ENCODE measurements at regions not wholly inside any gene's neighbourhood (a gene's known extent, or its start where the extent isn't known, plus 50 kb on each side); places are given as distances from the start of the nearest gene placed in this dataset.

- no peak overlapping the region for H3K4me3 ChIP-seq (ENCODE audit: low read depth, low read length, poor library complexity, severe bottlenecking)
- no TSS peak for BruUV-seq (replicated peaks)
Measured at GRCh38 chr16:35794896-35795295, 2335.5 kb downstream of the TP53TG3F start.

GRCh38 chr16:35795361-35796029, 2336.1 kb downstream of the TP53TG3F start:
- no peak for DNase-seq (ENCODE audit: low spot score)
- H3K9me3 ChIP-seq (ENCODE audit: low read depth, low read length, poor library complexity, severe bottlenecking), result peaks cover 25% of the 10 kb centered on the region
- TF ChIP-seq CTCF (conservative IDR thresholded peaks at IDR 0.05; ENCODE audit: low read depth, low read length) (no peak), EZH2 (IDR thresholded peaks at IDR 0.05; ENCODE audit: borderline replicate concordance, low read depth, low read length, poor library complexity, severe bottlenecking) (no peak)
- no TSS peak for BruUV-seq (replicated peaks)
- POLR2A ChIA-PET (ENCODE audit: low non-redundant PET), result no interaction called here
- no peaks in the 10 kb centered on the region for H3K27me3 ChIP-seq (replicated peaks; ENCODE audit: insufficient read depth, low read depth, low read length, poor library complexity)
- no peak overlapping the region for H3K4me3 ChIP-seq (ENCODE audit: low read depth, low read length, poor library complexity, severe bottlenecking)
- no peak overlapping the region for H3K27ac ChIP-seq (ENCODE audit: low read depth, low read length, poor library complexity, severe bottlenecking)
- intact Hi-C loops (cut with micrococcal nuclease; ENCODE audit: unreplicated experiment), result no loop called here
- CTCF ChIA-PET, result no interaction called here
- H3K4me1 ChIP-seq (ENCODE audit: insufficient read depth, low read length, poor library complexity, severe bottlenecking), result no peaks in the 10 kb centered on the region
- H3K36me3 ChIP-seq (ENCODE audit: insufficient read depth, low read length, poor library complexity, severe bottlenecking), result no peaks in the 10 kb centered on the region

More at GRCh38 chr16:35794896-35795295, 2335.5 kb downstream of the TP53TG3F start:
- peaks cover 23% of the 10 kb centered on the region for H3K9me3 ChIP-seq (ENCODE audit: low read depth, low read length, poor library complexity, severe bottlenecking)
- intact Hi-C loops (cut with micrococcal nuclease; ENCODE audit: unreplicated experiment), result no loop called here
- DNase-seq (ENCODE audit: low spot score), result no peak
- no peak for TF ChIP-seq CTCF (conservative IDR thresholded peaks at IDR 0.05; ENCODE audit: low read depth, low read length)
- CTCF ChIA-PET, result no interaction called here
- H3K36me3 ChIP-seq (ENCODE audit: insufficient read depth, low read length, poor library complexity, severe bottlenecking), result no peaks in the 10 kb centered on the region
- no peaks in the 10 kb centered on the region for H3K27me3 ChIP-seq (replicated peaks; ENCODE audit: insufficient read depth, low read depth, low read length, poor library complexity)
- no peak overlapping the region for H3K27ac ChIP-seq (ENCODE audit: low read depth, low read length, poor library complexity, severe bottlenecking)
- no peaks in the 10 kb centered on the region for H3K4me1 ChIP-seq (ENCODE audit: insufficient read depth, low read length, poor library complexity, severe bottlenecking)
- POLR2A ChIA-PET (ENCODE audit: low non-redundant PET), result no interaction called here

GRCh38 chr16:35797811-35798210, 2338.4 kb downstream of the TP53TG3F start:
- Histone ChIP-seq H3K27me3 (replicated peaks; ENCODE audit: insufficient read depth, low read depth, low read length, poor library complexity) (no peaks in the 10 kb centered on the region), H3K9me3 (ENCODE audit: low read depth, low read length, poor library complexity, severe bottlenecking) (peaks cover 22% of the 10 kb centered on the region), H3K36me3 (ENCODE audit: insufficient read depth, low read length, poor library complexity, severe bottlenecking) (no peaks in the 10 kb centered on the region), H3K4me1 (ENCODE audit: insufficient read depth, low read length, poor library complexity, severe bottlenecking) (no peaks in the 10 kb centered on the region), H3K4me3 (ENCODE audit: low read depth, low read length, poor library complexity, severe bottlenecking) (no peak overlapping the region), H3K27ac (ENCODE audit: low read depth, low read length, poor library complexity, severe bottlenecking) (no peak overlapping the region)
- TF ChIP-seq CTCF (conservative IDR thresholded peaks at IDR 0.05; ENCODE audit: low read depth, low read length) (no peak), EZH2 (IDR thresholded peaks at IDR 0.05; ENCODE audit: borderline replicate concordance, low read depth, low read length, poor library complexity, severe bottlenecking) (no peak)
- intact Hi-C loops (cut with micrococcal nuclease; ENCODE audit: unreplicated experiment), result no loop called here
- ChIA-PET POLR2A (ENCODE audit: low non-redundant PET) (no interaction called here), CTCF (no interaction called here)
- BruUV-seq (replicated peaks), result no TSS peak
- no peak for DNase-seq (ENCODE audit: low spot score)
